GM18511 (cell line): ENCODE measurements at regions not wholly inside any gene's neighbourhood (a gene's known extent, or its start where the extent isn't known, plus 50 kb on each side); places are given as distances from the start of the nearest gene placed in this dataset.

ENCODE experiments used
- ATAC-seq: cut with Tn5 transposase; IDR thresholded peaks from one replicate; pipeline ENCODE4 v1.9.1; 2021; ENCODE audit warnings: mild to moderate bottlenecking, moderate library complexity; ENCODE audit not compliant: unreplicated experiment

DNA sequence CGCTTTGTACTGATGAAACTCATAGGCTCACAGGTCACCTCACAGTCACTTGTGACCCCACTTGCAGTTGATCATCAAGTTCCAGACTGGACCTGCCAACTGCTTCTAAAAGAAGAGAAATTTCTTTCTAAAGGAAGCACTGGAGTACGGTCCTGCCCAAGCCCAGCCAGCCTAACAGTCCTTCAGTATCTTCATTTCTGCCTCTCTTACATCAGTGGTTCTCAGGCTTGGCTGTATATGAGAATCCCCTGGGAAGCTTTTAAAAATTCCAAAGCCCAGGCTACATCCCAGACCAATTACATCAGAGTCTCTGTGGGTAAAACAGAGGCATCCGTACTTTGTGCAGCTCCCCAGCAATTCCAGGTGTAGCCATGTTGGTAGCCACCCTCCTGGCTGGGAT lies 282.1 kb downstream of the NFIB start:
- no peak for ATAC-seq

DNA sequence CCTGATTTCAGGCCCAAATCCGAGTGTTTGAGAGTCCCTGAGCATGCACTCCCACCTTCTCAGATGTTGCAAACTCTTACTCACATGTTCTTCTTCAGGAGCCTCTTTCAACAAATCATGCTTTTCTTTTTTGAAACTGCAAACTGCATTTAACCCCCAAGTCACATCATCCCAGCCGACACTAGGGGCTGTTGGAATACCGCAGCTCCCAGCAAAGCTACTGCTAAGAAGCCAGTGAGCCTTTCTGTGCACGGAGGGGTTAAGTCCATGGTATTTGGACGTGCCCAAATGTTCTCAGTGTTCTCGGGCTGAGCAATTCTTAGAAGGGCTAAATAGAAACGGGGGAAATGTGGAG lies 282.9 kb downstream of the NFIB start:
- no peak for ATAC-seq

DNA sequence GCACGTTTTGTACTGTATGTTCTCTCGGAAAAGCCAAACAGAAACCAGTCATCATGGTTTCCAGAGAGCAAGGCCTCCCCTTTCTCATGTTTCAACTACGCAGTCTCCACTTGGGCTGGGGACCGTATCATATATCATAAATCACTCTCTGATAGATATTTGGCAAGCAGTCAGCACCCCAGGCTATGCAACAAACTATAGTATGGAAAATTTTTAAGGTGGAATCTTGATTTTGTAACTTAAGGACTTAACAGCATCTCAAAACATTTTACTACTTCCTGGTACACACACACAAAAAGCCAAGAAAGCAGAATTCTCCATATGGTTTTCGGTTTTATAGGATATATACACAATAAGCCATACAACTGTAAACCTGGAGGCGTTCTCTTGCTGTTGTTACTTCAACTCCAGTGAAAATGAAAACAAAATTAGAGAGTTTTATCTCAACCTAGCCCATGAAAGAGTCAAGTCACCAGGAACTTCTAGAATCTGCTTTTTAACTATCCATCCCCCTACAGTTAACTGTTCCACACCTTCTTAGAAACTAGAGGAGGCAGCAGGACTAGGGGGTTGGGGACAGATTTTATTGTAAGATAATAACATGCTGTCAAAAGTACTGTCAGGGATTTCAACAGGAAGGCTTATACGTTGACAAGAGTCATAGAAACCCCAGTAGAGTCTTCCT lies 283.4 kb downstream of the NFIB start:
- ATAC-seq = no peak

DNA sequence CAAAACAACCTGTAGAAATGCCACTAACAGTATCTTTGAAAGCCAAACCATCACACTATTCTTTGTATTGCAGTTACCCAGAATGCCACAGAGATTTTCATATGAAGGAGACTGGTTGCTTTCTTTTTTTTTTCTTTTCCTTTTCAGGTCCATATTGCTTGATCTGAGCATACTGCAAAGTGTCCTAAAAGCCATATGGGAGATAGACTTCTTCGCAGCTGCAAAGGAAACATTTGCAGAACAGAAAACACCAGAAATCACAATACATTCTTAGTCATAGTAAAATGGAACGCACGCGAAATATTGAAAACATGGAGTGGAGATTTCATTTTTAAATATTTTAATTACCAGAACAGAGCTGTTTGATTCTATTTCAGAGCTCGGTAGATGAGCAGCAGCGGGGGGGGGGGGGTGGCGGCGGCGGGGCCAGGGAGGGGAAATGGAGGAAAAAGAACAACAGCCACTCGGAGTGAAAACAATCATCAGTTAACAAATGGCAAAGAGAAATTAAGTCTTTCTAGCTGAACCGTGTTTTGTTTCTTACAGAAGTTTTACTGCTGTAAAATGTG lies 284.1 kb downstream of the NFIB start:
- ATAC-seq = no peak

DNA sequence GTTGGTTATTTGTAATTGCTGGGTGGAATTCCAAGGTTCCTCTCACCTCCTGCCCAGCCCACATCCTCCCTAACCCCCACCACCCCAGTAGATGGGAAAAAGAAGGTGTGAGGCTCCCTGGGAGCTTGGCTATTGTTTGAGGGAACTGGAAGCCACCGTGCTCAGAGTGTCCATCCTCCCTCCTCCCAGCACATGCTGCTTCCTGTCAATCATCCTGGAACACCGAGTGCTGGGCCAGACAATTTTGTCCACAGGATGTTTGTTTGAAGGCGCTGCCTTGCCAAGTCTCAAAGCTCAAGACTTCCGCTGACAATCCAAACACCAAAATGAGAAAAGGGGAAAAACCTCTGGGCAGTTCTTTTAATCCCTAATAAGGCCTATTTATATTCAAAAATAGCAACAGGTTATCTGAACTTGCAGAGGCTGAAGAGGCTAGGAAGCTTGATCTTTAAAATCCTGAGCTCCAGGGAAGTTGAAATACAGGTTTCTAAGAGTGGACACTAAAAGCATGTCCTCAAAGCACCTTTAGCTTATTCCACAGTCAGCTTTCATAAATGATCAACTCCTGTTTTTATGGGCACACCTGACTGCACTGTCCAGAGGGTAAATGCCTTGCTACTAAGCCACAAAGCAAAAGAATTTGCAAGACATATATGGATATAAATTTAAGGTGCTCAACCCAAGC lies 286.7 kb downstream of the NFIB start:
- ATAC-seq = no peak

DNA sequence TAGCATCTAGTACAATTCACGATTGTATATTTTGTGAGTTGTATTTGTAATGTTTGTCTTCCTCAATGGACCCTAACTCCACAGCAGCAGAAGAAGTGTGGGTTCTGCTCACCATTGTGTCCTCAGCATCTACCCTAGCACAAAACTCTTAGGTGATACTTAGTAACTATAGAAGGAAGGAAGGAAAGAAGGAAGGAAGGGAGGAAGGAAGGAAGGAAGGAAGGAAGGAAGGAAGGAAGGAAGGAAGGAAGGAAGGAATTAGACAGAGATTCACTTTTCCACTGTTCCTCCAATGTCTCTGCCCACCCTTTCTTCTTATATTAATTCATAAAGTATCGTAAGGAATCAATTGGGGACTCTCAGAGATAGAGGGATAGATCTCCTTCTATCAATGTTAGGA lies 288.2 kb downstream of the NFIB start:
- no peak for ATAC-seq

DNA sequence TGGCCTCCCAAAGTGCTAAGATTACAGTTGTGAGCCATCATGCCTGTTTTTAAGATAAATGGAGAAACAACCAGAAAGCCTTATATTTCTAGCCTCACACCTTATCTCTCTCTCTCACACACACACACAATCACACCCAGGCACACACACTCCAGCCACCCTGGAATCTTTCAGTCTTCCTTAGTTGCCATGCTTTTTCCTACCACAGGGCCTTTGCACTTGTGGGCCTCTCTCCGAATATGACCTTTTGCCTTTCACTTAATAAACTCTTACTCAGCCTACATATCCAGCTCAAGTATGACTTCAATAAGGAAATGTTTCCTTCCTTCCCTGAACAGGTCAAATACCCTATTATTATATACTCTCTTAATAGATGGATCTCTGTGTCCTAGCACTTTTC lies 290.7 kb downstream of the NFIB start:
- no peak for ATAC-seq

DNA sequence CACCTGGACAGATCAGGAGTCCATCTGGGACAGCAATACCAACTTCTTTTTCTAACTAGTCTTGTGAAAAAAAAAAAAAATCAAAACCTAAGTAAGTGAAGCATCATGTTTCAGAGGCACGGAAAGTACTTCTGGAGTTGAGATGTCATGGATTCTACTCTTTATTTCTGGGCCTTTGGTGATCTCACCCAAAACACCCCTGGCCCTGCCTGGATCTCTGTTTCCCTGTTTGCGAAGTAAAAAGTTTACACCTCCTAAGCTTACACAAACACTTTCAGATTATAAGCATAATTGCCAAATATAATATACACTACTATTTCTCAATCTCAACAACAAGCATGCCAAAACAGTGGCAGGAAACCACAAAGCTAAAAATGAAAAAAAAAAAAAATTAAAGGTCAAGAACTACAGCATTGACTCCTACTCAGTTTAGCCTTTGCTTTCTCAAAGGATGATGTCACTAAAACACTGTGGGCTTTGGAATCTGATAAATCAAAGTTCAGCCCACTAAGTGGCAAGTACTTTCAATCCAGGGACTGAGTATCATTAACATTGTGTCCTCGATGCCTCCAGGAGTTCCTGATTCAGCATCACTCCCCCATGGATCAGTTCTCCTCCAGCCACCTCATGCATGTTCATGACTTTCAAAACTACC lies 291.9 kb downstream of the NFIB start:
- no peak for ATAC-seq

DNA sequence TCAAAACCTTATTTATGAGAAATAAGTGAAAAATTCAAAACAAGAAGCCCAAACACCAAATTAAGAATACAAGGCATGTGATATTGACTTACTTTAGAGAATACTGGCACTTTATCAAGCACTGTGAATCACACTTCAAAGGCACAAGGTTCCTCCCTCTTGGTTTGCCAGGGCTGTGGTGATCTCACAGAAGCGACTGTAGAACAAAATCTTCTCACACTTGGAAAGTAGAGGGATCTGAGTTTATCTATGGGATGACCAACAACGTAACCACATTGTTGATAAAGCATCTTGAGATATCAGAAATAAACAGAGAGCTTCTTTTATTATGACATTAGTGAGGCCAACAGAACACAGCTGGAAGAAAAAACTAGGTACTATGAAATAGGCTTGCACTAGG lies 295.9 kb downstream of the NFIB start:
- ATAC-seq = no peak

DNA sequence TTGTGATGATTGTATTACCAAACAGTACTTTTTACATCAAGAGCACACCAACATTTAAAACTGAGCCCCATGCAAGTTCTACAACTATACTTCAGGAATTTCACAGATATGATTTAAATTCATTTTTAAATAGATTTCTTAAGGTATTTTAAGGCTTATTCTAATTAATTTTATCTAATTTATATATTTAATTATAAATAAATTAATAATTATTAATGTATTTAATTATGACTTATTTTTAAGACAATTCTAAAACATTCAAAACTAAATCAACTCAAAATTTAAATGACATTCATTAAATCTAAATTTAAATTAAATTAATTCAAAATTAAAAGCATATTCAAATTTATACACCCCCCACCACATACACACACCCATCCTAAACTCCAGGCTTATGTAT lies 299.2 kb downstream of the NFIB start:
- ATAC-seq = no peak

DNA sequence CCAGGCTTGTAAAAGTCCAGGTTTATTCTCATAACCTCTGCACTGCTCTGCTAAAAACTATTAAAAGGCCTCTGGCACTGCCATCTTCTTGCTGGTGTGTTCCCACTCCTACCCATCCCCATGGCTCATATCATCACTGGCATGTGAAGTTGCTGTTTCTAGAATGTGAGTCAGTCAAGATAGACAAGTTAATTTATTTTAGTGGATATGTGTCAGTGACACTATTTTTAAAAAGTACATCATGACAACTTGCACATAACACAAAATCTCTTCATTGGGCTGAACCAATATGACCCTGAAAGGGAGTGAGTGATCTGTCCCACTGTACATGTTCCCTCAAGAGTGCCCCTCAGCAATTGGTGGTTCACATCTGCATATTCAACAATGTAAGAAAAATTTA lies 299.7 kb downstream of the NFIB start:
- ATAC-seq = no peak

DNA sequence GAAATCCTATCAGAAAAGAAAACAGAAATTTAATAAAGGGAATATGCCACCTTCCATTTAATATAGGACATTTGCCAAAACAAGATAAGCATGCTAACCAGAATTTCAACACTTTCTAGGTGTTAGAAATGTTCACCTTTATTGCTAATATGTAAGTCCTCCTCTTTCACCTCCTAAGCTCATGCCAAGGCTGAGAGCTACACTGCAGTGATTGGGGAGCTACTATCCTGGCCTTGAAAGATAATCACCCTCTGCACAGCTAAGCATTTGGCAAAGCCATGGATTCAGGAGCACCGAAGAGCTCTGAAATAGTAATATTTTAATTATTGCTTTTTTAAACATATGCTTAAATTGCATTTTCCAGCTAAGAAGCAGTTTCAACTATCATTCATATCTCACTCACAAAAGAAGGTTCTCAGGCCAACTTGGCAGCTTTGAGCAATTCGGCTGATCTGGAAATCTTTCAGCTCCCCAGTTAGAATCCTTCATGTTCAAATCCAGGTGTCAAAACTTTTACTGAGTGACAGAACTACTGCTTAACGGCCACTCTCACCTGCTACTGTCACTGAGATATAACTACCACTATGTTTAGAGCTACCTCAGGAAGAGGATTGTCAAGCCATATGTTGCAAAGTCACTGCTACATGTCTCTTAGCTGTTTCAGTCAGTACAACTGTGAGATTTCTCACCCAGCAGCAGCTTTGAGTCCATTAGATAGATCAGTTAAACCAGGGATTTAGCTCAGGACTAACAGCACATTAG lies 302.0 kb downstream of the NFIB start:
- ATAC-seq = no peak

DNA sequence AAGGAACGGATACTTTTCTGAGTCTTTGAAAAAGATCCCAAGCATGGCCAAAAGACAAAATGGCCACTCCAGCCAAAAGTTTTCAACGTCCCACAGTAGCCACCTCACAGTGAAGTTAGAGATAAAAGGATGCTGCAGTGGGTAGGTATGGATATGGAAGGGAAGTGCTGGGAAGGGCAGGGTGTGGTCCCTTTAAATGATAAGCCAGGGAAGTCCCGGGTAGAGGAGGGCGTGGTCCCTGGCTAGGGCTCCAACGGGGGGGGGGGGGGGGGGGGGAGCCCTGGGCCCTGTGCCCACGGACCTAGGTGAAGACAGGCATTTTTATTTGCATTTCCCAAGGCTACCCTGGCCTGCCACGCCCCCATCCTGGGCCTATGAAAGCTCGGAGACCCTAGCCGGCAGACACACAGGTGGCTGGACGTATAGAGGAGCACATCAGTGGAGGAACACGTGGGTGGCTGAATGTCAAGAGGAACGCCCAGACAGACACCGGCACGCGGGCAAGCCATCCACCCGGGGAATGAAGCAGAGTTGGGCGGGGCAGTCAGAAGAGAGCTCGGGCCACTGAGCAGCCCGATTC lies 306.7 kb downstream of the NFIB start:
- no peak for ATAC-seq

DNA sequence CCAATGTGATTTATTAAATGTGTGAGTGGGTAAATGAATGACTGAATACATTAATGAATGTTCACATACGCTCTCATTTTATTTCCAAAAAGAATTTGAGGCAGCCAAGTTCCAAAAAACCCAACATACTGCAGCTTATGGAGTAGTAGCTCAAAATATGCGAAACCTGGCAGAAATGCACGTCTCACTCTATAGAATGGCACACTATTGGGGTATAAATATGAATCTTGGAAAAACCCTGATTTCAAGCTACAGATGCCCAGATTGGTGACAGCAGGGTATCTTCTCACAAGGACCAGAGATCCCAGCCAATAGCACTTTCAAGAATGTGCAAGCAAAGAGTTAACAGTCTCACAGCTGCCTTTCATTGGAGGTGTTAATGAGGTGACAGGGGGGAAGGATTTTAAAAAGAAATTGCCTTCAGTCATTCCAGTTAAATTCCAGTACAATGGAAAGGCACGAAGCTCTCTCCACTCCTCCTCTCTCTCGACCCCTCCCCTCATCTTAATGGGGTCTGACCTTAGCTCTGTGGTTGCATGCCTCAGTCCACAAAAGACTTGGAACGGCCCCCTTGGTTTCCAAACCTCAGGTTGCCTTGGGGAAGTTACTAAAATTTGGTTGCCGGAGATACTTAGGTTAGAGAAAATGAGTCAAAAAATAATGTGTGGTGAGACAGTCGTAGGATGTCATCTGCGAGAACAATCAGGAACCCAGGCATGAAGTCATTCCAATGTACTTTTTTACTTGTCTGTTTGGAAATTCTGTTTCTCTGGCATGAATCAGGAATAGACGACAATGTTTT lies 307.4 kb downstream of the NFIB start:
- ATAC-seq = no peak

DNA sequence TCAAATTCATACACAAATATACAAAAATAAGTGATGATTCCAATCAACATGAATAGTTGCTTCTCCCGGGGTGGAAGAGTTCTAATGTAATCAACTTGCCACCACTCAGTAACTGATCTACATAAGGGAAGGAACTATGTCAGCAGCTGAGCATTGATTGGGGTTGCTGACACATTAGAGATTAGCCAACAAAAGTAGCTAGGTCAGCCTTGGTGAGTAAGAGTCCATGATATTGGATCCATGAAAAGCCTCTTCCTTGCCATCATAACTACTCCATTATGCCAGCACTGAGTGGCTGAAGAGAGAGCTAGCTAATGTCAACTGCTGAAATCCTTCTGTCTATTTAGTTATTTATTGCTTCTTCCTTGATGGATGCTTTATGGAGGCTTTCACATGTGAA lies 309.8 kb downstream of the NFIB start:
- ATAC-seq = no peak

DNA sequence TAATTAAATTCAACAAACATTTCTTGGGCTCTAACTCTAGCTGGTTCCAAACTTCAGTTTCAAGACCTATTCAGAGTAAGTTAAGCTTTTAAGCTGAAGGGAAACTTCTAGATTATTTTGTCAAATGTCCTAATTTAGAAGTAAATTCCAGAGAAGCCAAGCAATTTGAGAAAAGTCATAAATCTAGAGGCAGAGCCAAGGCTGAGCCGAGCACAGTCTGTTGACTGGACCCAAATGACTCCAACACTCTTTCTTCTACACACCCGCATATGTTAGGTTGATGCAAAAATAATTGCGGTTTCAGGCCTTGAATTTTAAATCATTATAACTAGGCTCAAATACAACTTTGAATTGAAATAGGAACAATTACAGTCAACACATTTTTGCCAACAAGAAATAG lies 319.7 kb downstream of the NFIB start:
- ATAC-seq = no peak

DNA sequence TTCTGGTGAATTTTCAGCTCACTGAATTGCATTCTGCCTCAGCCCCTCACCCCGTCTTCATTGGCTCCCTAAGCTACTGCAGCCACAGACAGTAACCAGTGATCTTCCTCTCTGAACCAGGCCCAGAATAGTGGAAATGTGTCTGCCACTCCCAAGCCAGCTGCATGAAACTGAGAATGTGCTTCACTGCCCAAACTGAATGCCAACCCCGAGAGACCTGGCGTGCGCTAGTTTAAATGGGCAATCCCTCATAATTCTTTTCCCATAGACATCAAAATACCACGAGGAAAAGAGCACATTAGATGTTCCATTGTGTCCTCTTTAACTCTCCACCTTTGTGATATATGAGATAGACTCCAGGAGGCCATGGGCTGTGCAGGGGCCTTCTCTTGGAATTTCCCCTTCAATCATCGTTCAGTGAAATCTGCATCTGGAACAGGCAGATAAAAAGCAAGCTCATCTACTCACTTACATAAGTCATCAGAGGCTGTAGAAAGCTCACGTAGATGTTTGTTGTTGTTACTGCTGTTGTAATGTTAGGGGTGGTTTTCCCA lies 320.2 kb downstream of the NFIB start:
- no peak for ATAC-seq

DNA sequence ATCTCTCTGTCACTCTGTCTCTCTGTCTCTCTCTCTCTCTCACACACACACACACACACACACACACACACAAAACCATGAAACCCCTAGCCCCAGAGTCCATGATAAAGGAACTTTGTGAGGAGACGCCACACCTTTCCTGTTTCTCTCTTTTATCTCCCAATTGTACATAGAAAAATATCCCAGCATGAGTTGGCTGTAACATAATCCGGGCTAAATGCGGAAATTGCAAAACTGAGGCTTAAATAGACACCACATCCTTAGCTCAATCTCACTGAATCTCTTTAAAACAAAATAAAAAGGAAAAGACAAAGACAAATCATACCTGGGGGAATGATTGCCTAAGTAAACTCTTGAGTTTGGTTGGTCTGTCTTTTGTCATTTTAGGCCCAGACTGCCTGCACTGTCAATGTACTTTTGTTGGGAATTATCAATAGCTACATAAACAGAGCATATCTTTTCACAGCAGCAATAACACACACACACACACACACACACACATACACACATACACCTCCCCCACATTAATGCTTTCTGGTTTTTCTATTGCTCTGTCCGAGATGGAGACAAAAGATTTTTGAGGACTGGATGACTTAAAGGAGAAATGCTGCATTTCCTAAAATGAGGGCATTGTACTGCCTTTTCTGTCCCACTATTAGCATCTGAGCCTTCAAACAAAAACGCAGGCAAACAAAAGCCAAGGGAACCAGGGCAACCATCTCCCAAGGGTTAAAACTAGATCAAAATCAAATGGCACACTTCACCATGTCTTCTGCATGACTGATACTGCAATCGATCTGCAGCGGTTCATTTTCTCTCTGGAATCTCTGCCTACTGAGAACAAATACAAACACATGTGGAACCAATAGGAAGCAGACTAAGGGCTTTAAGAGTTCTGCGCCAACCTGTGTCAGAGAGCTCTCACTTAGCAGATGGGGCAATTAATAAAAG lies 321.5 kb downstream of the NFIB start:
- ATAC-seq = no peak

DNA sequence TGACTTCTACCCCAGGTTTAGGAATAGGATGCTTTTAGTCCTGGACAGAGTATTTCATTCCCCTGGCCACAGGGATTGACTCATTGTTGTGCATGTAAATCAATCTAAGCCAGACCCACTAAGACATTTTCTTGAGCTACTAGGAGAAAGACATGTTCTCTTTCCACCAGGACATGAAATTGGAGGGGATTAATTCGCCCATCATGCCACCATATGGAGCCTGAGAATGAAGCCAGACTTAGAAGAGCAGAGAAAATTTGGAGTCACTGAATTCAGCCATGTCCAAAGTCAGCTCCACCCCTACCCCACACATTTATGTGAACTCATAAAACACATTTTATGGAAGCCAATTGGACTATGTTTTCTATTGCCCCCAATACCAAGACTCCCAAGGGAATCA lies 322.5 kb downstream of the NFIB start:
- ATAC-seq = no peak
